Esophagus muscularis mucosa (tissue), 2 donors: ENCODE measurements at regions not wholly inside any gene's neighbourhood (a gene's known extent, or its start where the extent isn't known, plus 50 kb on each side); places are given as distances from the start of the nearest gene placed in this dataset.

Experiments
- EP300 ChIP-seq: sonication (generic); formaldehyde crosslinking; IDR thresholded peaks from one replicate; pipeline ENCODE4 v1.6.1; 2017; ENCODE audit warnings: antibody characterized with exemption
- POLR2A ChIP-seq: fragments of 450-650 bp; IDR thresholded peaks from one replicate; pipeline ENCODE4 v1.6.1; 2017; ENCODE audit warnings: antibody characterized with exemption, moderate library complexity, mild to moderate bottlenecking, low read depth

DNA sequence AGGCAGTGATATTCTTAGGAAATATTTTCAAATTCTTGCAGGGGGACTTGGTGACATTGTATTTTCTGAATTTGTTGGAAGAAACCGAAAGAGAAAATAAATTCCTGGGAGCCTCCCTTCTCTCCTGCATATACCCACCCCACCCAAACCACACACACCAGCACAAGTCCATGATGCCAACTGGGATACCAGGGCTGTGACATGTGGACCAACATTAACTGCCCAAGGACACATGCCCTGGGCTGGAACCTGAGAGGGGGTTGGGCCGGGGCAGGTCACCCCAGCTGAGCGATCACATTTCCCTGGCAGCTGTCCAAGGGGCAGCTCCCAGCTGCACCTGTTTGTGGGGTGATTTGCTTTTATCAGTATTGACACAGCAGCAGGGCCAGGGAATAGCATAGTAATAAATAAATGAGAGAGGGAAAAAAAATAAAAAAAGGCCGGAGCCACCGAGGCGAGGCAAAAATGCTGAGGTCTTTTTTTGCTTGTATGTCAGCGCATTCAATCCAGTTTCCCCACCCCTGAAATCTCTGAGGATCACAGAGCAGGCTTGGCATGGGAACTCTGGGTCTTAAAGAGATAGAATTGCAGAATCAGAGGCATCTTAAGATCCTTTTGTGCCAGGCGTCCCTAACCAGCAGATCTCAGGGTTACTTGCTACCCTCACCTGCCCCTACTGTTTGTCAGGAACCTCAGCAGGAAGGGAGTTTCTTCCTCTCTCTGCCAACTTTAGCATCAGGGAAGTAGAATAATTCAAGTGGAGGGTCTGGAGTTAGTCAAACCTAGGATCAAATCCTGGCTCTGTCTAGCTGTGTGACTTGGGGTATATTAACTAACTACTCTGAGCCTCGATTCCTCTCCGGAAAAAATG is 66.5 kb upstream of the PIM1 start:
- TF ChIP-seq POLR2A (no peak), EP300 (no peak)
